ENCODE measurements at regions not wholly inside any gene's neighbourhood (a gene's known extent, or its start where the extent isn't known, plus 50 kb on each side); places are given as distances from the start of the nearest gene placed in this dataset.

GRCh38 chr11:113554526-113554925 is 79.3 kb upstream of the DRD2 start:
- no peak for DNase-seq (ENCODE audit: extremely low spot score)
- ChIA-PET CTCF (interaction anchor here (1.0 kb wide), 1 partner anchor 15 kb away, joined by 5 read pairs; no protein-coding TSS in a partner anchor), POLR2A (no interaction called here)
- no peak for TF ChIP-seq CTCF (IDR thresholded peaks at IDR 0.05; ENCODE audit: control extremely low read depth, extremely low read depth, low read depth, missing control alignments)

DNA sequence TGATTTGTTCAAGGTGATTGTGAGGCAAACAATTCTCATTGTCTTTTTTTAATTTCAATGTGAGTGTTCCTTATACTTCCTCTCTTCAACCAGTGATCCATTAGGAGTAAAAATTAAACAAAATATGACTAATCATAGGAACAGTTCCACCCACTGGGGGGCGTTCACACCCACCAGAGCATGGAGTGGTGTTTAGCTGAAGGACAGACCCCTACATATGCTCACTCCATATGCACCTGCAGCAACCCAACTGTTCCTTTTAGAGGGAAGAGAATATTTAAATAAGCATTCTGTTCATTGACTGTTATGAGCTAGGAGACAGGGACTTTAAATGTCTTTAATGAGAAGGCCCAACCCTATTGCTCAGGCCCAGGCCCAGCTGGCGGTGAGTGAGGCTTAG is 78.7 kb upstream of the DRD2 start:
- TF ChIP-seq CTCF (IDR thresholded peaks at IDR 0.05; ENCODE audit: control extremely low read depth, extremely low read depth, low read depth, missing control alignments): no peak
- no peak for DNase-seq (ENCODE audit: extremely low spot score)
- ChIA-PET CTCF (interaction anchor here (1.0 to 1.5 kb wide), 3 partner anchors 13 to 966 kb away, joined by 3 to 5 read pairs (median 4); no protein-coding TSS in a partner anchor), POLR2A (no interaction called here)

GRCh38 chr11:113553235-113553634 is 78.0 kb upstream of the DRD2 start:
- POLR2A ChIA-PET: no interaction called here
- no peak for DNase-seq (ENCODE audit: extremely low spot score)
- TF ChIP-seq CTCF (IDR thresholded peaks at IDR 0.05; ENCODE audit: control extremely low read depth, extremely low read depth, low read depth, missing control alignments): no peak
- CTCF ChIA-PET: interaction anchor here (1.5 kb wide), 2 partner anchors 14 to 966 kb away, joined by 3 to 4 read pairs; no protein-coding TSS in a partner anchor

GRCh38 chr11:113552271-113552670 is 77.1 kb upstream of the DRD2 start:
- no peak for TF ChIP-seq CTCF (IDR thresholded peaks at IDR 0.05; ENCODE audit: control extremely low read depth, extremely low read depth, low read depth, missing control alignments)
- DNase-seq (ENCODE audit: extremely low spot score): no peak
- POLR2A ChIA-PET: no interaction called here
- CTCF ChIA-PET: interaction anchor here (1.5 to 1.6 kb wide), 2 partner anchors 15 to 177 kb away, joined by 3 to 4 read pairs; no protein-coding TSS in a partner anchor

GRCh38 chr11:113551645-113552044 is 76.4 kb upstream of the DRD2 start:
- ChIA-PET CTCF (interaction anchor here (1.6 kb wide), 1 partner anchor 178 kb away, joined by 3 read pairs; no protein-coding TSS in a partner anchor), POLR2A (no interaction called here)
- no peak for TF ChIP-seq CTCF (IDR thresholded peaks at IDR 0.05; ENCODE audit: control extremely low read depth, extremely low read depth, low read depth, missing control alignments)
- DNase-seq (ENCODE audit: extremely low spot score): no peak

GRCh38 chr11:113549611-113550578 is 74.7 kb upstream of the DRD2 start:
- no peak for TF ChIP-seq CTCF (IDR thresholded peaks at IDR 0.05; ENCODE audit: control extremely low read depth, extremely low read depth, low read depth, missing control alignments)
- DNase-seq (ENCODE audit: extremely low spot score): no peak
- POLR2A ChIA-PET: no interaction called here
- CTCF ChIA-PET: interaction anchor here (0.7 kb wide), 1 partner anchor 24 kb away, joined by 3 read pairs; no protein-coding TSS in a partner anchor

Data from GM10248 (cell line).